ENCODE measurements at regions not wholly inside any gene's neighbourhood (a gene's known extent, or its start where the extent isn't known, plus 50 kb on each side); places are given as distances from the start of the nearest gene placed in this dataset.

DNA sequence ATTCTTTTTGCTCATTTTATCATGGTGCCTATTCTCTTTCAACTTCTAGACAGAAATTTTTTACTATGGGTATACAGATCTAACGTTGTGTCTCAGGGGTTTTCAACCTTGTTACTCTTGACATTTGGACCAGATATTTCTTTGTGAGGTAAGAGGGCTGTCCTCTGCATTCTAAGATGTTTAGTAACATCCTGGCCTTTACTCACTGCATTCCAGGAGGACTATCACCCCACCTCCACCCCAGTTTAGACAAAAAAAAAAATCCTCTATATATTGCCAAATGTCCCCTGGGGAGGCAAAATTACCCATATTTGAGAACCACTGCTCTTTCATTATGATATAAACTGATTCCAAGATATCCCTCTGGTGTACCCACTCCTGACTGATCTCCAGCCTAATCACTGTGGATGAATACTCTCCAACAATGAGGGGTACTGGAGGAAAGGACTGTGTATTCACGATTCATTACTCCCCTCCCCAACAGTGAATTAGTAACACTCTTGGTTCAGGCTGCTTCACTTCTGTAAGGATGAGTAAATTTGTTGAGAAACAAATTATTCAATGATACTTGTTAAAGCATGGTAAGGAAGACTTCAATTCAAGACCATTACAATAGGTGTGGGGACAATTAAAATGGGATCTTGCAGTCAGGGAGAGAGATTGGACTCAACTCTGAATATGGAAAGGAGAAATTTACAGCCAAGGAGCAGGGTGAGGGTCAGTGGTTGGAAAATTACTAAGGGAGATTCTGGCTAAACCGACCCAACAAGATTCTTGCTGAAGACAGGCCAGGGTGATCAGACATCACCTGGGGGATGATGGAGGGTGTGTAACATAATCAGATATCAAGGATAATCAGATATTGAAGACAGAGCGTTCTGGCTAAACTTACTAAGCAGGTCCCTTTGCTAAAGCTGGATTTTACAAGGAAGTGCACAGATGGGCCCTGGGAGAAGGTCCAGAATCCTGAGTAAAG lies 123.8 kb upstream of the DAZL start:
- TF ChIP-seq CTCF (IDR thresholded peaks at IDR 0.05) = no peak
- TF ChIP-seq EZH2 (IDR thresholded peaks at IDR 0.05; ENCODE audit: borderline replicate concordance, insufficient read depth, low read depth, low read length, poor library complexity, severe bottlenecking) = no peak
